BJ (cell line): ENCODE measurements at regions not wholly inside any gene's neighbourhood (a gene's known extent, or its start where the extent isn't known, plus 50 kb on each side); places are given as distances from the start of the nearest gene placed in this dataset.

ENCODE experiments used
- CTCF ChIA-PET: fragments of 350-600 bp; formaldehyde crosslinking; extraction: SDS; loops from one replicate; lab custom pipeline; 2021; ENCODE audit warnings: antibody characterized with exemption, inconsistent platforms; lab: Yijun Ruan, JAX
- POLR2A ChIA-PET: fragments of 300-600 bp; sonication (Branson Sonifier 250); formaldehyde crosslinking; extraction: SDS; loops from one replicate; lab custom pipeline; 2021; ENCODE audit warnings: antibody characterized with exemption; lab: Charles Lee
- DNase-seq: peaks from one replicate; pipeline ENCODE4 v3.0.0-alpha.2; 2011; ENCODE audit warnings: low read depth
- H3K27me3 ChIP-seq: 2 replicates; pipeline ENCODE4 v1.6.0; 2011; ENCODE audit warnings: low read length; ENCODE audit not compliant: control insufficient read depth, insufficient read depth
- H3K36me3 ChIP-seq: 2 replicates; pipeline ENCODE4 v1.5.1; 2011; ENCODE audit warnings: low read length; ENCODE audit not compliant: control insufficient read depth, insufficient read depth
- H3K4me3 ChIP-seq: 2 replicates; pipeline ENCODE4 v1.5.1; 2011; ENCODE audit warnings: low read depth, mild to moderate bottlenecking, control low read depth, low read length
- CTCF ChIP-seq: IDR thresholded peaks from 2 replicates; pipeline ENCODE4 v1.5.1; 2011; ENCODE audit warnings: low read depth, mild to moderate bottlenecking, control low read depth, inconsistent platforms, low read length, moderate library complexity; ENCODE audit not compliant: insufficient read depth

DNA sequence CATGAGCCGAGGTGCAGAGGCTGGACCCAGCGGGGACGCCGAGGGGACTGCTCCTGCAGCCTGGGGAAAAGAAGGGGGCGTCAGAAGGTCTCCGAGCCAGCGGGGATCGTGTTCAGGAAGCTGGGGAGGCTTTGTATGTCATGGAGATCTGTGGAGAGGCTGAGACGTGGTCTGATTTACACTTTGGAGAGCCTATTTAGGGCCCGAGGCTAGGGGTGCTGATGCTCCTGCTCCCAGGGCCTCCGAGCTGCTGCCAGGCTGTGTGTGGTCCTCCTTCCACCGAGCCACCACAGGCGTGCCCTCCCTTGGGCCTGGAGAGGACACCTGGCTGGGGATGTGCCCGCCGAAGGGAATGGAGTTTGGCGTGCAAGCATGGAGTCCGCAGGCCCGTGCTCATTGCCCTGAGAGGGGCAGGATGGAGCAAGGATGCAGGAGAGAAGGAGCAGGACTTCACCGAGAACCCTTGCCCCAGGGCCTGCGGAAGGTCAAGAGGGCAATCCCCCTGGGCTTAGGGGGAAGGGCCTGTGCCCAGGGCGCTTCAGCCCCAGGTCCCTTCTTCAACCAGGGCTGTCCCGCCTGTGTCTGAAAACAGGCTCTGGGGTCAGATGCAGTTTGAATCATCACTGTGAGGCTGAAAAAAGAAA lies 252.5 kb downstream of the VAPA start:
- DNase-seq: no peak
- Histone ChIP-seq H3K36me3 (no peaks in the 10 kb centered on the region), H3K4me3 (no peak overlapping the region), H3K27me3 (no peaks in the 10 kb centered on the region)
- POLR2A ChIA-PET: no interaction called here
- no peak for TF ChIP-seq CTCF
- CTCF ChIA-PET: no interaction called here

GRCh38 chr18:10167759-10168158 lies 253.9 kb downstream of the VAPA start:
- CTCF ChIA-PET: no interaction called here
- TF ChIP-seq CTCF: no peak
- Histone ChIP-seq H3K4me3 (no peak overlapping the region), H3K27me3 (no peaks in the 10 kb centered on the region), H3K36me3 (no peaks in the 10 kb centered on the region)
- POLR2A ChIA-PET: no interaction called here
- DNase-seq: no peak

DNA sequence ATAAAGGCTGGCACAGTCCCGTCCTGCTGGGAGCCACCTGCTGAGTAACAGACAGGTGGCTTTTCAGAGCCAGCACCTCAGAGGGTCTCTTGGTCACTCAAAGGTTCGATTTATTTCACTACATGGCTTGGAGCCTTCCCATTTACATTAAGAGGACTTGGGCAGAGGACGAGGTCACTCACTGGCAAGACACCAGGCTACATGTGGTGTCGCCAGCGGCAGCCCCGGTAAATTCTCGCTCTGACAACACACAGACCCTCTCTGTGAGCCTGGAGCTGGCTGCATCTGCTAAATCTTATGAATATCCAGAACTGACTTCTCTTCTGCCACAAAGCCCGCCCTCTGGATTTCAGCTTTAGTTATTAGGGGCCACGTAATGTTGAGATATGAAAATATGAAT lies 254.7 kb downstream of the VAPA start:
- no peak overlapping the region for H3K4me3 ChIP-seq
- CTCF ChIA-PET: no interaction called here
- no peaks in the 10 kb centered on the region for H3K36me3 ChIP-seq
- no peak for TF ChIP-seq CTCF
- no peak for DNase-seq
- H3K27me3 ChIP-seq: no peaks in the 10 kb centered on the region
- POLR2A ChIA-PET: no interaction called here

DNA sequence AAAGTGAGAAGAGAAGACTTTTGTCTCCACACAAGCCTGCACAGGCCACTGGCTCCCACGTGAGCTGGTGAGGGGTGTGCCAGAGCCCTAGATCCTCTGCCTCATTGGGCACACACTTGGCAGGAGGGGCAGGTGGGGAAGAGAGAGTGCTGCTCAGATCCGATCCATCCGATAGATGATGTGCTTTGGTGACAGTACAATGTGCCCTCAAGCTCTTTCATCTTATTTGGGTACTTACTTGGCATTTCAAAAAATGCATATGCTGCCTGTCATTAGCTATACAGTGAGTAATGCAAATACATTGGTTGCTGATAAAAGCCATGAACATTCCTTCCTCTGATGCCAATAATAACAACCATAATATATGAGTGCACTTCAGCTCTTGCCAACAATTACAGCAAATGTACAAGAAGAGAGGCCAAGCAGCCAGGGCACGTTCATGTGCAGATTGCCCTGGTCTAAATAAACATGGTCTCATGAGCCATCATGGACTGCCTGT lies 255.3 kb downstream of the VAPA start:
- no peak overlapping the region for H3K4me3 ChIP-seq
- CTCF ChIA-PET: interaction anchor here (1.1 to 3.6 kb wide), 2 partner anchors 8 to 44 kb away, joined by 4 to 15 read pairs; no protein-coding TSS in a partner anchor
- POLR2A ChIA-PET: no interaction called here

DNA sequence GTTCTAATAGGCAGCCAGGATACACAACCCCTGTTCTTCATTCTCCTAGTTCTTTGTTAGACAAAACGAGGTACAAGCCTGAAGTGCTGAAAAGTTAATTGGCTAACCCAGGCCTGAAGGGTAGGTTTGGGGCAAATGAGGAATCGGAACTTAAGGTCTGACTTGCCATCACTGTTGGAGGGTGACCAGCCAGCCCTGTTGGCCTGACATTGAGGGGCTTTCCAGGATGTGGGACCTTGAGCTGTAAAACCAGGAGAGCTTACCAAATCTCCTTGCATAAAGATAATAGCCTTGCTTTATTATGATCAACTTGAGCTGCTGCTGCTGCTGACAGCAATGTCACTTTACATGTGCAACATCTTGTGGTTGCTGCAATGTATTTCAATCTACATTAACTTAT lies 256.0 kb downstream of the VAPA start:
- POLR2A ChIA-PET: no interaction called here
- CTCF ChIA-PET: interaction anchor here (1.1 to 3.6 kb wide), 2 partner anchors 9 to 43 kb away, joined by 4 to 15 read pairs; no protein-coding TSS in a partner anchor
- H3K4me3 ChIP-seq: no peak overlapping the region
- no peaks in the 10 kb centered on the region for H3K27me3 ChIP-seq
- no peak for DNase-seq
- no peaks in the 10 kb centered on the region for H3K36me3 ChIP-seq
- no peak for TF ChIP-seq CTCF

More for the DNA sequence above, 255.3 kb downstream of the VAPA start:
- no peak for DNase-seq
- no peak for TF ChIP-seq CTCF
- Histone ChIP-seq H3K27me3 (no peaks in the 10 kb centered on the region), H3K36me3 (no peaks in the 10 kb centered on the region)
